GM12874 (cell line): ENCODE measurements at regions not wholly inside any gene's neighbourhood (a gene's known extent, or its start where the extent isn't known, plus 50 kb on each side); places are given as distances from the start of the nearest gene placed in this dataset.

ENCODE experiments used
- CTCF ChIP-seq: IDR thresholded peaks from 2 replicates; pipeline ENCODE4 v1.5.1; 2011; ENCODE audit warnings: low read depth, mild to moderate bottlenecking, control low read depth, low read length, moderate library complexity; ENCODE audit not compliant: insufficient read depth

GRCh38 chr11:25529572-25529971 is 802.4 kb upstream of the ANO3 start:
- no peak for TF ChIP-seq CTCF

- TF ChIP-seq CTCF = no peak
Observed at GRCh38 chr11:25535467-25536272, 796.3 kb upstream of the ANO3 start.

GRCh38 chr11:25536289-25536688 is 795.6 kb upstream of the ANO3 start:
- TF ChIP-seq CTCF = no peak

- TF ChIP-seq CTCF = no peak
Observed at GRCh38 chr11:25537393-25537792, 794.5 kb upstream of the ANO3 start.

GRCh38 chr11:25547292-25547691 is 784.6 kb upstream of the ANO3 start:
- no peak for TF ChIP-seq CTCF

GRCh38 chr11:25562417-25562816 is 769.5 kb upstream of the ANO3 start:
- no peak for TF ChIP-seq CTCF

GRCh38 chr11:25565846-25566245 is 766.1 kb upstream of the ANO3 start:
- no peak for TF ChIP-seq CTCF
